Fibroblast of pulmonary artery (primary cell): ENCODE measurements at regions not wholly inside any gene's neighbourhood (a gene's known extent, or its start where the extent isn't known, plus 50 kb on each side); places are given as distances from the start of the nearest gene placed in this dataset.
A peak's percentile ranks its signal among the peaks of the same experiment; 100 is the strongest.

Experiments
- DNase-seq: peaks from one replicate; pipeline ENCODE4 v3.0.0-alpha.2; 2010; ENCODE audit warnings: low read depth
- H3K4me3 ChIP-seq: replicated peaks from 2 replicates; pipeline ENCODE4 v1.5.1; 2011; ENCODE audit warnings: low read depth, mild to moderate bottlenecking, control low read depth, low read length, moderate library complexity
- TF ChIP-seq, protein P1 (sequence below): IDR thresholded peaks from 2 replicates; pipeline ENCODE4 v1.5.1; 2011; ENCODE audit warnings: mild to moderate bottlenecking, control low read depth, low read length, inconsistent platforms; ENCODE audit errors: missing control alignments

DNA sequence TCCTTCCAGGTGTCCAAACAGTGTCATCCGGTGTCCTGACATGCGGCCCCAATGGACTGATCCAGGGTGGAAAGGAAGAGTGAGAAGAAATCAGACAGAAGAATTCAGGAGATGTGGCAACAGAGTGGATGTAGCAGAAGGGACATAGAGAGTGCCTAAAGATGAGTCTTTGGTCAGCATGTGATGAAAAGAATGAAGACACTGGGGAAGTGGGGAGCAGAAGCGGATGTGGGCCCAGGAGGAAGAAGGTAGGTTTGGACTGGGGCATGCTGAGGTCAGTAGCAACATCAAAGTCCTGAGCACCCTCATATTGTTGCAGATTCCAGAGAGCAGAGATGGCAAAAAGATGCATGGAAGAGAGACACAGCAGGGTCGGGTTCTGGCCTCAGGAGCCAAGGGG lies 71.8 kb upstream of the STEAP1B start:
- DNase-seq: no peak
- TF ChIP-seq, protein P1, sequence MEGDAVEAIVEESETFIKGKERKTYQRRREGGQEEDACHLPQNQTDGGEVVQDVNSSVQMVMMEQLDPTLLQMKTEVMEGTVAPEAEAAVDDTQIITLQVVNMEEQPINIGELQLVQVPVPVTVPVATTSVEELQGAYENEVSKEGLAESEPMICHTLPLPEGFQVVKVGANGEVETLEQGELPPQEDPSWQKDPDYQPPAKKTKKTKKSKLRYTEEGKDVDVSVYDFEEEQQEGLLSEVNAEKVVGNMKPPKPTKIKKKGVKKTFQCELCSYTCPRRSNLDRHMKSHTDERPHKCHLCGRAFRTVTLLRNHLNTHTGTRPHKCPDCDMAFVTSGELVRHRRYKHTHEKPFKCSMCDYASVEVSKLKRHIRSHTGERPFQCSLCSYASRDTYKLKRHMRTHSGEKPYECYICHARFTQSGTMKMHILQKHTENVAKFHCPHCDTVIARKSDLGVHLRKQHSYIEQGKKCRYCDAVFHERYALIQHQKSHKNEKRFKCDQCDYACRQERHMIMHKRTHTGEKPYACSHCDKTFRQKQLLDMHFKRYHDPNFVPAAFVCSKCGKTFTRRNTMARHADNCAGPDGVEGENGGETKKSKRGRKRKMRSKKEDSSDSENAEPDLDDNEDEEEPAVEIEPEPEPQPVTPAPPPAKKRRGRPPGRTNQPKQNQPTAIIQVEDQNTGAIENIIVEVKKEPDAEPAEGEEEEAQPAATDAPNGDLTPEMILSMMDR: no peak
- no peak overlapping the region for H3K4me3 ChIP-seq

DNA sequence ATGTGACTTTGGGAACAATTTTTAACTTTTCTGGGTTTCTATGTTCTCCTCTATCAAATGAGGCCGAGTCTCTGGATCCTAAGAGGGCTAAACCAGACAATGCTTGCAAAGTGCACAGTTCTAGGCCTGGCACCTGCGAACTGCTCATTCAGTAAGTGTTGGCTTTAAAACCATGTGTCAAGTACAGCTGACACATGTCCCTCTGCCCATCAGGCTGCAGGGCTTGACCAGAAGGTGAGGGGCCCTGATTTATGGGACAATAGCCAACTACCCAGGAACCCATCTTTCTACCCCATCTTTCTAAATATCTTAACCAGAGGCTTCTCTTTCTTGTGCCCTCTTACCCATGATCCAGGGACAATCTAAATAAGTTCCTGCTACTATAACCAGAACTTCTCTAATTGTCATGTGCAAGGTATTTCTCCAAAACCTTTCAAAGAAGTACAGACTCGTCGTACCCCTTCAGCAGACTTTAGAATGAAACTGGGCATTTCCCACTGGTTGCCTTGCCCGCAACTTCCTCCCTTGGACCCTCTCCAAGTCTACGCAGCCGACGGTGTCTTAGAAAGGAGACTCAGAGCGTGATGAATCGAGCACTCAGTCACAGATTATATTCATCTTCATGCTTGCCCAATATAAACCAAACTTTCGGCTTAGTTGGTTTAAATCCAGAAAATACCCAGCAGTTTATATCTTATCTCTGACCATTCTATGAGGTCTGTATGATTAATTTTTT lies 69.8 kb upstream of the STEAP1B start:
- TF ChIP-seq, protein P1: no peak
- H3K4me3 ChIP-seq: no peak overlapping the region
- DNase-seq: peak; percentile 80

DNA sequence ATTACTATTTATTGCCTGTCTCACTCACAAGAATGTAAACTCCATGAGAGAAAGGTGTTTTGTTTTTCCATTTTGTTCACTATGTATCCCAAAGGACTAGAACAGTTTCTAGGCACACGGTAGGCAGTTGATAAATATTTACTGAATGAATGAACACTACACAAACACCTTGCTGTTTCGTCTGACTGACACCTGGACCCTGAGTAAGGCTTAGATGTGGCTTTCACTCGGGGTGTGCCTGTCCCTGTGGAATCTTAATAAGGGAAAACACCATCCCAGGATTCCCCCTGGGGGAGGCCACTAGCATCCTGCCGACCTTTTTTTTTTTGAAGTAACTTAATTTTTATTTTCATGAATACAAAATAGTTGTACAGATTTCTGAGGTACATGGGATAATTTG lies 66.6 kb upstream of the STEAP1B start:
- no peak overlapping the region for H3K4me3 ChIP-seq

DNA sequence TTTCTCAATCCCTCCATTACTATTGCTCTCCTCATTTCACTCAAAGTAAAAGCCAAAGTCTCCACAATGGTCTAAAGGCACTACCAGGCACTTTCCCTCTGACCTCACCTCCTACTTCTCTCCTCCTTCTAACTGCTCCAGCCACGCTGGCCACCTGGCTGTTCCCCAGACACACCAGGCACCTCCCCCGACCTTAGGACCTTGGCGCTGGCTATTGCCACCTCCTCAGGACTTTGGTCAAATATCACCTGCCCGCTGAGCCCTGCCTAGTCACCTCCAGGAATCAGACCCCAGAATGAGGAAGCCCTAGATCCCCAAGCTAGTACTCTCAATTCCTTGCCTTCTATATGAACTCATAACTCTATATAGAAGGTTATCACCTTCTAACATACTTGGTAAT lies 66.2 kb upstream of the STEAP1B start:
- TF ChIP-seq, protein P1: no peak
- H3K4me3 ChIP-seq: no peak overlapping the region
- DNase-seq: no peak

More for the DNA sequence above, 66.6 kb upstream of the STEAP1B start:
- TF ChIP-seq, protein P1: no peak
- DNase-seq: no peak

DNA sequence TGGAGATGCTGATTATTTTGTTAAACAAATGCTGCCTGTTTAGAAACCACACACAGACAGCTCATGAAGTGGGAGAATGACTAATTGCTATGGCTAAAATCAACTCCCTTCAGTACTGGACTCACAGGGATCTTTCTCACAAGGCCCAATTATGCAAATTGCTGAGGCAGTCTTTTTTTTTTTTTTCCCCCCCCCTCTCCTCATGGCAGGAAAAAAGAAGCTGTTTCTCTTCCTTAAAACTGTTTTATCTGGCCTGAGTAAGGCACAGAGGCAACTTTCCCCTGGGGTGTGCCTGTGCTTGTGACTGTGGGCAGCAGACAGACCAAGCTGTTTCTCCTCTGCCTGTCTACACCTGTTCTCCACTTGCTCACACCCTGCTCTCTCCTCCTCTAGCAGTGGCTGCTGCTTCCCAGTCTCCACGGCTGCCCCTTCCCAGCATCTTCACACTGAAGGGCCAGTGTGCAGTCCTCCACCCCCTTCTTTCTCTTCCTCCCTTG lies 65.4 kb upstream of the STEAP1B start:
- DNase-seq: peak; percentile 56
- no peak overlapping the region for H3K4me3 ChIP-seq
- TF ChIP-seq, protein P1: no peak

DNA sequence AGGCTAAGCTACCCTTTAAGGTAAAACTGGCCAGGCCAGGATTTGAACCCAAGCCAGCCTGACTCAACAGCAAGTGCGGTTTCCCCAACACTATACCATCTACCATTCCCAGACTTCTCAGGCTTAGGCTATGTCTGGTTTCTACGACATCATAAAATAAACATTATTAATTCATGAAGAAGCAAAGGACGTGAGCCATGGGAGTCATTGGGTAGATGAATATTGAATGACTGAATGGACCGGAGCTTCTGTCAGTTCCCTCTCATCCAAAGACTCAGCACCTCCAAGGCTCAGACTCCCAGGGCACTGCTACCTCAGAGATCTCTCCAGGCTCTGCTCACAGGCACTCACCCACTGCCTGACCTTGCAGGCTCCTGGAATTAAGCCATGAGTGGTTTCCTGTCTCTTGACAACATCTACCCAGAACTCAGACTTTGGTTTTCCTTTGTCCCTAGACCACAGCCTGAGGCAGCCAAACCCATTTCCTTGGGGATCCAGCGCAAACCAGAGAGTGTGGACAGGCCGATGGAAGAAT lies 64.6 kb upstream of the STEAP1B start:
- TF ChIP-seq, protein P1: no peak
- H3K4me3 ChIP-seq: no peak overlapping the region
- peak; percentile 93 for DNase-seq
